HL-60/S4 treated with retinoic acid at 250 ng/mL for 4 days and 3 days (cell line): ENCODE measurements at regions not wholly inside any gene's neighbourhood (a gene's known extent, or its start where the extent isn't known, plus 50 kb on each side); places are given as distances from the start of the nearest gene placed in this dataset.

Experiments
- in situ Hi-C: fragments of 300-500 bp; cut with MboI; formaldehyde crosslinking; loops from 2 replicates; pipeline ENCODE4 v1.7.0; 2022; ENCODE audit warnings: low sequenced_read_pairs

DNA sequence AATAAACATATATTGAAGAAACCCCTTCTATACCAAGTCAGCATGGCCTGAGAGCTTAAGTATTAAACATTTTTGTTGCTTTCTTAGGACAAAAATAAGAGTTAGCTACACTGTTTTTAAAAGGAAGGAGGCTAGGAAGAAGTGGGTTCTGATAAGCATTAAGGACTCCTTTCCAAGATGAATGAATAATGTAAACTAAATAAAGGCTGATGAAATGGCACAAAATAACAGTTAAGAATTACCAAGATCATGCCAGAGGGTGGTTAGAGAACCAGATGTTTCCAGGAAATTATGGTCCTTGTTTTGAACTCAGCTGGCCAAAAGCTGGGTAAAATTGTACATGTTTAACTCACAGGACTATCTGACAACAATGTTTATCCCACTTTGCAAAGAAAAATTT lies 114.1 kb upstream of the ETS2 start:
- in situ Hi-C loops = no loop called here

DNA sequence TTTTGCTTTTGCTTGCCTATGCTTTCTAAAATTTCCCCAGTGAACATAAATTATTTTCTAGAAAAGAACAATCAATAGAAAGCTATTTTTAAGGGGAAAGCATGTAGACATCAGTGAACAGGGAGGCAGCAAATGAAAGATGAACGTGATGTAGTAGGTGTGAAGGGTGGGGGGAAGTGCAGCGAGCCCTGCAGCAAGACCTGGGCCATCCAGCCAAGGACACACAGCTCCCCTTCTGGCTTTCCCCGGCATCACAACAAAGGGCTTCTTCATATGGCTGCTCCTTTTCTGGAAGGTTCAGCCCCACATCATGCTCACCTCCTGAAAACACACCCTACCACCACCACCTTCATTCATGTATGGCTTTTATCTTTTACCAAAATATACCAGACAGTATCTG lies 109.2 kb upstream of the ETS2 start:
- in situ Hi-C loops = no loop called here

DNA sequence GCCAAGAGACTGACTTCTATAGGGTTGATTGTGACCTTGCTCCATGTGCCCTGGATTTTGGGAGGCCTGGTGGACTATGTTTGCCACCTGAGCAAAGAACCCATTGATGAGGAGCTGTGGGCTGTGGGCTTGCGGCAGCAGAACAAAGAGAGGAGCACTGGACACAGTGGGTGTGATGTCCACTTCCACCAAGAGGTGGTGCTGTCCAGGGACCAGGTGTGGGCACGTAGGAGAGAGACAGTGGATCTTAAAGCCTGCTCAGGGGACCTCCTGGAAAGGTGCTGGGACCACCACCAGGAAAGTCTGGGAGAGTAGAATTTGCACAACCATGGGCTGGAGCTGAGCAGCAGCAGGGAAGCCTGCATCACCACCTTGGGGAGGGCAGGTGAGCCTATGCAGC lies 106.7 kb upstream of the ETS2 start:
- in situ Hi-C loops = no loop called here

DNA sequence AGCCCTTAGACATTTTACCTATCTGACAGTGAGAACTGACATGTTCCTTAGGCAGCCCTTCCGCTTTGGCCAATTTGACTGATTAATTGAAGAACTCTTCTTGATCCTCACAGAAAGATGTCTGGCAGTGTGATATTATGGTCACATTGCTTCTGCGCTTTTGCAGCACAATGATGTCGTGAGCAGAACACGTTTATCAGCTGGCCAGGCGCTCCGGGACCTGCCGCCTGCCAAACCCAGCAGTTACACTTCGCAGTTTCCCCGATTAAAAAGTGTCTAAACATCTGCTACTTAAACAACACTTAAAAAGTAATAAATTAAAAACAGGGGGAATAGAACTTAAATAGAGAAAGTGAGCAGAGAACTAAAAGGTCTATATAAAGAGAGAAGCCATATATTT lies 103.5 kb upstream of the ETS2 start:
- in situ Hi-C loops = no loop called here

DNA sequence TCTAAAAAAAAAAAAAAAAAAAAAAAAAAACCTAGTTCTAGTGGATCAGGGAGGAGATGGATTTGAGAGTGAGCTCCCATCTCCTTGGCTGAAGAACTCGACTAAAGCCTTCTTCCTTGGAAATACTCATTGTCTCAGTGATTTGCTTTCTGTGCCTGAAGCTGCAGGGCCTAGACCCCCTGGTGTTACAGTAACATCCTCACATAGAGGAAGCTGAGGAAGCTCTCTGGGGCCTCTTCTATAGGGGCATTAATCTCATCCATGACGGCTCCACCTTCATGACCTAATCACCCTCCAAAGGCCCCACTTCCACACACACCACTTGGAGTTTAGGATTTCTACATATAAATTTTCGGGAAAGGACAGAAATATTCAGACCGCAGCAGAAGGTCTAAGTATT lies 95.9 kb upstream of the ETS2 start:
- in situ Hi-C loops = no loop called here

DNA sequence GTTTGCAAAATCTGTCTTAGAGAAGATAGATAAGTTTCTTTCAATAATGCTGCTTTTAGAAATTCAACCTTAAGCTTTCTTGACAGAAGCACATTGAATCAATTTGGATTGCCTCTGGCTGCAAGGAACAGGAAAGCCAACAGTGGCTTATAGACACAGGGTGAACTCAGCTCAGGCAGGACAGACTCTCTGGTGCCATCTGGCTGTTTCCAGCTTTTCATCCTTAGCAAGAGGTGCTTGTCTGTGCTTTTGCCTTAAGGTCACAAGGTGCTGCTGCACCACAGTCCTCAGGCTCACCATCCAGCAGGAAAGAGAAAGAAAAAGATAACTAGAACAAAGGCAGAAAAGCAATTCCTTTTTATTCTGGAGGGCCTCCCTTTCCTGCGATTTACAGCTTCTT lies 93.7 kb upstream of the ETS2 start:
- in situ Hi-C loops = no loop called here

DNA sequence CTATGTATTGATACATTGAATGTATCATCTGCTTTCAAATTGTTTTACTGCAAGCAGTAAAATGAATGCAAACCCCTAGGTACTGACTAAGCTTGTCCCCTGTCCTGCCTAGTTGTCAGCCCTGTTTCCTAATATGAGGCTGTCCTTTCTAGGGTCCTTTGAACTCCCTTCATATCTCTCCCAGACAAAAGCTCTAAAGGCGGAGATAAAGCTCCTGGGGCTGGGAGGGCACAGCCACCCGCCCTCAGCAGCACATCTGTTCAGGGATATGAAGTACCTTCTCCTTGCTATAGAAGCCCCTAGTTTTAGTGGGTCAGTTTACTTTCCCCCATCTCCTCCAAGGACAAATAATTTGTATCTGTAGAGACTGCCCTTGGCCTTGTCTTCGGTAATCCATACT lies 93.1 kb upstream of the ETS2 start:
- in situ Hi-C loops = no loop called here

DNA sequence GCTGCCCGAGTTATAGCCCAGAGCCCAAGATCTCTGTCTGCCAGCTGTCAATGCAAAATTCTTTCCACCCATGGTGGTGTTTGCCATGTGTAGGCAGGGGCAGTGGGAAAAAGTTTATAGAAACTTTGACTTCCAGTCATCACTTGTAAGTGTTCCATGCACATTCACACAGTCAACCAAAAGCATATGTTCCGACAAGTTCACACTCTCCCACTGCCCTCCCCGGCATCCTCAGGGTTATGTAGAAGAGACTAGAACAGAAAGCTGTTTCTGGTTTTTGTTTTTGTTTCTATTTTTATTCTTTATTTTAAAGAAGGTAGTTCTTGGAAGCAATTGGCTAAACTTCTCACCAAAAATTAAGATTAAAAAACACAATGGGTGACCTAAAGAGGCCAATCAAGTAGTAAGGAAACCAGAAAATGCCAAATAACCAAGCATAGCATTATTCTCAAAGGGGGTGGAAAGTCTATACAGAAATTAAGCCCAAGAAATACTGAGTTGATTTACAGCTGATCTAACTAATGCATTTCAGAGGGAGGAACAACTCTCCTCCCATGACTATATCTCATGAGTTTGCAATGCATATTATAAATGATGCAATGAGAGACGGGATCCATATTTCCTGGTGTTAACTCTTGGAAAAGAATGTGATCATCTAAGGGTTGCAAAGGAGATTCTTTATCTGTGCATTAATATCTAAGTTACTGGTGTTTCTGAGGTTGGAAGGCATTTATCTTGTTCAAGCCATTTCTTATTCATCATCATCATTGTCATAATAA lies 91.5 kb upstream of the ETS2 start:
- in situ Hi-C loops = no loop called here

DNA sequence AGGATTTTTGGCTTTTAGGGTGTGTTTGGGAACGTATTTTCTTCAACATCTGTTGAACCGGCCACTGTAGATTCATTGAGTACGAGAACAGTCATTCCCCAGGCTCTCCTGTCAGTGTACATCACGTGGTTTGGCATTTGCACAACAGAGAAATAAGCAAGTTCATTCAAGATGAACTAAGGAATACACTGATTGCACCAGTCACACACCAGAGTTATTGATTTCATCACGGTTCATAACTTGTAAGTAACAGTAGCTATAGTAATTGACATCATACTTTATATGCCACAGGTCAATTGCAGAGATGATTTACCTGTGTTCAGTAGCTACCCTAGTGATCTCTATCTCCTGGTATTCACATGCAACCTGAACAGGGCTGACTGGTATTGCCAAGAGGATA lies 90.7 kb upstream of the ETS2 start:
- in situ Hi-C loops = no loop called here

DNA sequence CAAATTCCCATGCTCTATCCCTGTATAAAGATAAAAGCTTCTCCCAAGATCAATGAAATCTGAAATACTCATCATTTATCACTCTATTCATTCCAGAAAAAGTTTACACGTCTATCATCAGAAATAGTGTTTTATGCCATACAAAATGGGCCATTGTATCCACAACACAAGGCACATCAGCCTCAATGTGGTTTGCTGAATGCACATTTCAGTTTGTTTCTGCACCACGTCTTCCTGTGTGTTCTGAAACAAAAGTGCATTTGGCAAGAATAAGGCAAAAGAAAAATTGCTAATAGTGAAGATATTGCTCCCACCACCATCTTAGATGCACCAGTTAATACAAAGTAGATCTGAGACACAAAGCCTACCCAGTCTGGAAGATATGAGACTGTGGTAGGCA lies 89.6 kb upstream of the ETS2 start:
- in situ Hi-C loops = no loop called here

DNA sequence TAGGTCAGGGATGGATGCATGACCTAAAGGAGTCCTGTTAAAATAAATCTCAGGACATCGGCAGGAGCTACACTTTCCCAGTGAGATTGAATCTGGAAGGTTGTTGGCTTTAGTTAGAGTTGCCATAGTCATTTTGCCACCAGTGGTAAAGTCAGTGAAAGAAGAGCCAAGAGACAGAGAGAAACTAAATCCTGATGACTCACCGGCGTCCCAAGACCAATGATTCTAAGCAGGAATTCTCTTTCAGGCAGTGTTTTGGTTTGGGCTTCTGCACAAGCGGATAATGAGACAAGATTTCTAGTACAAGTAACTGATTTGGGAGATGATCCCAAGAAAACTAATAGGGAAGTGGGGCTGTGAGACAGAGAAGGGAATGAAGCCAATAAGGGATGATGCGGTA lies 88.8 kb upstream of the ETS2 start:
- in situ Hi-C loops = no loop called here

DNA sequence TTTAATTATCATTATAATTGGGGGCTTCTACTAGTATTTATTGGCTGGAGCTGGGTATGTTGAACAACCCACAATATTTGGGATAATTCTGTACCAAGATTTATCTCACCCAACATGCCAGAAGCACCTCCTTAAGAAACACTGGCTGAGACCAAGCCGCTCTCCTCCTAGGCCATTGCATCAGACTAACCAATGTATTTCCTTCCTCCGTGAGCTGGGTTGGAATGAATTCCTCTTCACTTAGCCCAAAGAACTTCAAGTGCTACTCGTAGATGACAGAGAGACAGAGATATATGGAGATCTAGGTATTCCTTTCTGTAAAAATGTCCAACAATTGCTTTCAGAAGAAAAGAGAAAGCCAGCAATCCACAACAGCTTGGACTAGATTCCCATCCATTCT lies 87.2 kb upstream of the ETS2 start:
- in situ Hi-C loops = no loop called here

DNA sequence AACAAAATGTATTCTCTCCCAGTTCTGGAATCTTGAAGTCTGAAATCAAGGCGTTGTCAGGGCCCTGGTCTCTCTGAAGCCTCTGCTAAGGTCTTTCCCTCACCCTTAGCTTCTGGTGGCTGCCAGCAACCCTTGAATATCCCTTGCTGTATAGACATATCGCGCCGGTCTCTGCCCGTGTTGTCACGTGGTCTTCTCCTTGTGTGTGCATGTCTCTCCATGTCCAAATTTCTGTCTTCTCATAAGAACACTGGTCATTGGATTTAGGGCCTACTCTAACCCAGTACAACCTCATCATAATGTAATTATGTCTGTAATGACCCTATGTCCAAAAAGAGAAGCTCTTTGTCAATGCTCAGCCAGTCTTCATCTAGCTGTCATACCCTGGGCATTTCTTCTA lies 85.7 kb upstream of the ETS2 start:
- in situ Hi-C loops = no loop called here

DNA sequence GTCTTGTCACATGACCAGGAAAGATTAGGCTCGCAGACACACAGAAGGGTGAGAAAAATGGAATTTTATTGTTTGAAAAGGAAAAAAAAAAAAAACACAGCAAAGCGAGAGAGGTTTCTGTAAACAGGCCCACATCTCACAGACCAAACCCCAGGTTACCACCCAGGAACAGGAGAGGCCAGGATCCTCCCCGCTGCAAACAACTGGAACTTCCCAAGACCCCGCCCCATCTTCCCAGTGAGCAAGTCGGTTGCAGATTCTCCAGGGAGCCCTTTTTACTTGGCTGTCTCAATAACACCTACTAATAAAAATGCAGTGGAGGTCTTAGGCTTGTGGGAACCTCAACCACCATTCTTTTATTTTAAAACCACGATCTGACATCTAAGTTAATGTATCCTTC lies 84.7 kb upstream of the ETS2 start:
- in situ Hi-C loops = no loop called here

DNA sequence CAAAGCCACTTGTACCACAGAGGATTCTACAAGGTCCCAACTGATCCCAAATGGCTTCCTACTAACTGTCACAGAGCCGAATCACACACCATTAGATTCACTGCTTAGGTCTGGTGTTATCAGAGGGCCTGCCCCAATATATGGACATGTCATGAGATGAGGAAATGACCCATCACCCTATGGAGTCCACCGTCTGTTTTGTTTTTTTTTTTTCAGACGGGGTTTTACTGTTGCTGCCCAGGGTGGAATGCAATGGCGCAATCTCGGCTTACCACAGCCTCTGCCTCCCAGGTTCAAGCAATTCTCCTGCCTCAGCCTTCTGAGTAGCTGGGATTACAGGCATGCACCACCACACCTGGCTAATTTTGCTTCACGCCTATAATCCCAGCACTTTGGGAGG lies 83.8 kb upstream of the ETS2 start:
- in situ Hi-C loops = no loop called here

DNA sequence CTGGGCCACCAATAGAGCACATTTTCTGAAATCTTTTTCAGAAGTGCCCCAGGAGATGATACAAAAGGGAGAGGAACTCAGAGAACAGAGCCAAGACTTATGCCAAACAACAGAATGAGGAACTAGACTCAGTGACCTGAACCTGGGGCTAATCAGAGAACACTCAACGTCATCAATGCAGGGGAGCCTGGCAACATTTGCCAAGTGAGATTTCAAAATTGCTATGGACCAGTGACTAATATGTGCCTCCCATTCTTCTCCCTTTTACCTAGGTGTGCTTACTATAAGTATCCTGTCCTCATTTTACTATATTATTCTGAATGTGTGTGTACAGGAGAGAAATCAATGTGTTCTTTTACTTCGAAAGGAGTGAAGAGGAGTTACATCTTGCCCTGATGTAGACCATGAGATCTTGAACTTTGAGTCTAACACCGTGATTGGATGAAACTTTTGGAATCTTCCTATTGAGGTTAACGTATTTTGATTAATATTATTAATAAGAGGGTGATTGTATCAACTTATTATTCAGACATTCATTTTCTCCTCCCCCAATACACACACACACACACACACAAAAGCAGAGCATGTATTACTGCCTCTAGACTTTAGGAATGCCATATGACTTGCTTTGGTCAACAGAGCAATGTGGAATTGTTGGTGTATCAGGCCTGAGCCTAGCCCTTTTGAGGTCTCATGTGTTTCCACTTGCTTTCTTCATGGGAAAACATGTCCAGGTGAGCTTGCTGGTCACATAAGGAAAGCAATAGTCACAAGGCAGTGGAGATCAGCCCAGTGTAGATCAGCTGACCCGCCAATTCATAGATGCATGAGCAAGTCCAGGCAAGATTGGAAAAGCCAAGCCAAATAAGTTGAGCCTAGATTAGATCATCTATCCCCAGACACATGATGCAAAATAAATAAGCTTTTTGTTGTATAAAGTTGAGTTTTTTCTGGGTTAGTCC lies 80.3 kb upstream of the ETS2 start:
- in situ Hi-C loops = loop anchor here (25.0 kb wide), 1 partner anchor 412 kb away; no protein-coding TSS in a partner anchor

DNA sequence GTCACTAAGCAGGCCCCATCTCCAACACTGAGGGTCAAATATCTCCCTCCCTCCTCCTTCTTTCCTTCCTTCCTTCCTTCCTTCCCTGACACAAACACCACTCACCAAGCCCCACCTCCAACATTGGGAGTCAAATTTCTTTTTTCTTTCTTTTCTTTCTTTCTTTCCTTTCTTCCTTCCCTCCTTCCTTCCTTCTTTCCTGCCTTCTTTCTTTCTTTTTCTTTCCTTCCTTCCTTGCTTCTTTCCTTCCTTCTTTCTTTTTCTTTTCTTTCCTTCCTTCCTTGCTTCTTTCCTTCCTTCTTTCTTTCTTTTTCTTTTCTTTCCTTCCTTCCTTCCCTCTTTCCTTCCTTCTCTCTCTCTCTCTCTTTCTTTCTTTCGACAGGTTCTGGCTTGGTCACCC lies 79.2 kb upstream of the ETS2 start:
- in situ Hi-C loops = loop anchor here (25.0 kb wide), 1 partner anchor 411 kb away; no protein-coding TSS in a partner anchor

DNA sequence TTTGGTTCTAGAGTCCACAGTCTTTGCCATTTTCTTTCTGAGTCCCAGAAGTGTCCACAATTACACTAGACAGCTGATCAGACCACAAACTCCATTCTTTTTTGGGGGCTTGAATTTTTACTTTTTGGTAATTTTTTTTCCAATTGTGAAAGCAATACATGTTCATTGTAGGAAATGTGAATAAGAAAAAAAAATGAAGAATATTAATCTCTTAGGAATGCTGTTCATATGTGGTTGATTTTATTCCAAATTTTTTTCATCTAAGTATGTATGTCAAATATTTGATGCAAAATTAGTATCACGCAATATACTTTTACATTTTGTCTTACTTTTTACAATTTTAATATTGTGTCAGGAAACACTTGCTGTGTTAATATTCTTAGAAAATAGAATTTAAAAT lies 76.4 kb upstream of the ETS2 start:
- in situ Hi-C loops = loop anchor here (25.0 kb wide), 1 partner anchor 408 kb away; no protein-coding TSS in a partner anchor

DNA sequence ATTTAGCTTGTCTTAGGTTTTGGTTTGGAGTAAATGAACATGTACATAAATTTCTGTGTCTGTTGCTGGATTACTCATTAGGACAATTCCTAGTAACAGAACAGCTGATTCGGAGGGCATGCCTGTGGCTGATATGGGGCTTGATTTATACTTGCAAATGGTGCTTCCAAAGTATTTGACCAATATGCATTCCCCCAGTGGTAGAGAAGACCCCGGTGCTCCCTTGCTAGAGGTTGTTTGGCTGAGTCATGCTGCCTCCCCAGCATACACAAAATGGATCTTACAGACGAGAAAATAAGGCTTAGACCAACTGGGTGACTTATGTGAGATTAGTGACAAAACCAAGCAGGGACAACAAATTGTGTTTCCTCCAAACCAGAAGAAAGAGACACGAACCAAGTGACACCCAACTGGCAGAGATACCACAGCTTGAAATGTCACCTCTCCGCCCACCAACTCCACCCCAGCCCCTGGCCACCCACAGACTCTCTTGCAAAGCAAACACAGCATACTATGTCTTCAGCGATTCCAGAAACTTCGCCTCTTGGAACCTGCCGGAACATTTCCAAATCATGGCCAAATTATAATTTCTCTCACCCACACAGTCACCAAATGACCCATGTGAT lies 75.9 kb upstream of the ETS2 start:
- in situ Hi-C loops = loop anchor here (25.0 kb wide), 1 partner anchor 407 kb away; no protein-coding TSS in a partner anchor

DNA sequence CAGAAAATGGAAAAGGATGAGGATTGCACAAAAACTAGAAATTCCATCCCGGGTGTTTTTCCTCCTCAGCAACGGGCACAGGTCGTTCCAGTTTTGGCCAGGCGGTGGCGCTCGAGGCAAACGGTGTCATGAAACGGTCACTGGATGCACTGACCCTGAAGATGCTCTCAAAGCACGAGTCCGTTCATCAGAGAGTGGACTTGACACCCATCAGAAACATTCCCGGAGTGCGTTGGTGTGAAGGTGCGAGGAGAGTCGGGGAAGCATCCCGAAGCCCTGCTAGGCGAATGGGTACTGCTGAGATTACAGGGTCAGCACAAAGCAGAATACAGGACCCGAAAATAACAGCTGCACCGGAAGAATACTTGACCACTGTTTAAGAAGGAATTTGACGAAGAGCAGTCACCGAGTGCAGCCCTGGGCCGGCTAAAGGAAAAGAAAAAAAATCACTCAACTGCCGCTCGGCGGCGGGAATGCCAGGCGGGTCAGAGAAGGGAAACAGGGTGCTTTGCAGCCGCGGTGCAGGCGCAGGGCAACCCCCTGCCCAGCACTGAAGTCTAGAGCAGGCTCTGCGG lies 71.7 kb upstream of the ETS2 start:
- in situ Hi-C loops = loop anchor here (25.0 kb wide), 1 partner anchor 403 kb away; no protein-coding TSS in a partner anchor
